ENCODE measurements at regions not wholly inside any gene's neighbourhood (a gene's known extent, or its start where the extent isn't known, plus 50 kb on each side); places are given as distances from the start of the nearest gene placed in this dataset.

GRCh38 chr6:122207061-122207460 lies 192.4 kb upstream of the HSF2 start:
- TF ChIP-seq REST (IDR thresholded peaks at IDR 0.05): no peak
- TF ChIP-seq ZBTB33 (IDR thresholded peaks at IDR 0.05): no peak
- no peak for TF ChIP-seq MAX (IDR thresholded peaks at IDR 0.05)
- TF ChIP-seq TAF1 (conservative IDR thresholded peaks at IDR 0.05): no peak
- TF ChIP-seq CTCF (IDR thresholded peaks at IDR 0.05; ENCODE audit: low read depth, low read length, missing input control): no peak
- no peak for TF ChIP-seq JUND (IDR thresholded peaks at IDR 0.05)
- TF ChIP-seq GABPA (IDR thresholded peaks at IDR 0.05 in 1 of 2, conservative IDR thresholded peaks at IDR 0.05 in 1 of 2): no peak
- no peak for TF ChIP-seq RAD21 (IDR thresholded peaks at IDR 0.05)
- TF ChIP-seq EGR1 (IDR thresholded peaks at IDR 0.05; ENCODE audit: low read depth in 2 of 2): no peak
- no peak for TF ChIP-seq SP1 (IDR thresholded peaks at IDR 0.05)

Data from liver (tissue), 3 donors.